GM12878 (cell line): ENCODE measurements at regions not wholly inside any gene's neighbourhood (a gene's known extent, or its start where the extent isn't known, plus 50 kb on each side); places are given as distances from the start of the nearest gene placed in this dataset.
A peak's percentile ranks its signal among the peaks of the same experiment; 100 is the strongest.

Experiments
- ATAC-seq: fragments of 200-7000 bp; cut with Tn5 transposase; 3 replicates; pipeline ENCODE4 v1.9.1; 2020; ENCODE audit warnings: mild to moderate bottlenecking, moderate library complexity
- BruUV-seq: library from RNA; stranded (reverse); fragments of 400-500 nt; replicated peaks from 2 replicates; lab custom pipeline; 2021; lab: Mats Ljungman, UMichigan
- CTCF ChIA-PET: fragments of 300-600 bp; sonication (Branson Sonifier 250); formaldehyde crosslinking; extraction: SDS; loops from one replicate; lab custom pipeline; 2021; ENCODE audit warnings: inconsistent platforms; lab: Yijun Ruan, JAX
- POLR2A ChIA-PET: fragments of 350-600 bp; formaldehyde crosslinking; extraction: SDS; loops from one replicate; lab custom pipeline; 2021; ENCODE audit warnings: inconsistent platforms; lab: Charles Lee
- RAD21 ChIA-PET: fragments of 300-600 bp; sonication (Branson Sonifier 250); formaldehyde crosslinking; loops from one replicate; lab custom pipeline; 2023; ENCODE audit warnings: antibody characterized with exemption; ENCODE audit not compliant: unreplicated experiment; lab: Charles Lee
- SMC1A ChIA-PET: fragments of 300-600 bp; sonication (Branson Sonifier 250); formaldehyde crosslinking; loops from one replicate; lab custom pipeline; 2023; ENCODE audit not compliant: unreplicated experiment, uncharacterized antibody; lab: Charles Lee
- DNase-seq: peaks from one replicate; pipeline ENCODE4 v3.0.0-alpha.2; 2011; ENCODE audit warnings: low read depth, low spot score
- FAIRE-seq: peaks from 3 replicates; lab custom pipeline; 2011; peaks lifted over from hg19 to GRCh38; lab: Jason Lieb, UNC
- H2AFZ ChIP-seq: 2 replicates; pipeline ENCODE4 v1.6.0; 2011; ENCODE audit warnings: low read depth, low read length, control low read depth; ENCODE audit not compliant: control insufficient read depth
- H3K27ac ChIP-seq: 2 replicates; pipeline ENCODE4 v1.5.1; 2011; ENCODE audit warnings: control low read depth; ENCODE audit not compliant: control insufficient read depth, insufficient read depth
- H3K27me3 ChIP-seq, 2 experiments: replicated peaks in 1 of 2; 2 replicates each; pipeline versions ENCODE4 v1.6.0 to v1.6.1; 2011; ENCODE audit warnings: low read length in 1 of 2; ENCODE audit not compliant: control insufficient read depth in 2 of 2, insufficient read depth in 2 of 2
- H3K36me3 ChIP-seq, 2 experiments: 2 replicates each; pipeline ENCODE4 v1.5.1; 2011; ENCODE audit warnings: low read length in 1 of 2; ENCODE audit not compliant: control insufficient read depth in 2 of 2, insufficient read depth in 2 of 2
- H3K4me1 ChIP-seq: 2 replicates; pipeline ENCODE4 v1.6.1; 2011; ENCODE audit warnings: mild to moderate bottlenecking, low read length, moderate library complexity, mixed read lengths; ENCODE audit not compliant: control insufficient read depth, insufficient read depth
- H3K4me2 ChIP-seq: 2 replicates; pipeline ENCODE4 v1.6.0; 2011; ENCODE audit warnings: control low read depth; ENCODE audit not compliant: control insufficient read depth, insufficient read depth
- H3K4me3 ChIP-seq: fragments of 200-600 bp; sonication (generic); 2 replicates; pipeline ENCODE4 v1.5.1; 2016
- H3K79me2 ChIP-seq: 2 replicates; pipeline ENCODE4 v1.6.0; 2011; ENCODE audit warnings: low read length; ENCODE audit not compliant: control insufficient read depth, insufficient read depth
- H3K9ac ChIP-seq: 2 replicates; pipeline ENCODE4 v1.8.0; 2011; ENCODE audit warnings: low read length, control low read depth, mixed read lengths; ENCODE audit not compliant: control insufficient read depth, insufficient read depth
- H3K9me3 ChIP-seq: replicated peaks from 3 replicates; pipeline ENCODE4 v1.5.1; 2011; ENCODE audit warnings: mild to moderate bottlenecking, low read length; ENCODE audit not compliant: control insufficient read depth, insufficient read depth
- H4K20me1 ChIP-seq: 2 replicates; pipeline ENCODE4 v1.6.0; 2011; ENCODE audit not compliant: control insufficient read depth, insufficient read depth
- ASH2L ChIP-seq: fragments of 300-600, 200-600 bp; sonication (generic); IDR thresholded peaks from 2 replicates; pipeline ENCODE4 v1.6.1; 2017; ENCODE audit warnings: low read depth, mild to moderate bottlenecking, borderline replicate concordance
- CBX5 ChIP-seq: sonication (generic); IDR thresholded peaks from 2 replicates; pipeline ENCODE4 v1.6.1; 2016; ENCODE audit warnings: low read depth, moderate library complexity, mild to moderate bottlenecking, inconsistent platforms
- EP300 ChIP-seq, 2 experiments: fragments of 150-350 bp in 1 of 2; IDR thresholded peaks; 2 replicates each; pipeline ENCODE4 v1.6.1; 2011 to 2012; ENCODE audit warnings: low read depth in 2 of 2, low read length in 2 of 2, borderline replicate concordance in 1 of 2, improper control_type of control experiment in 1 of 2, inconsistent platforms in 1 of 2; ENCODE audit not compliant: control insufficient read depth in 1 of 2
- IKZF2 ChIP-seq, 2 experiments: fragments of 450-650 bp; IDR thresholded peaks; 2 replicates each; pipeline ENCODE4 v1.6.1; 2017; ENCODE audit warnings: mild to moderate bottlenecking in 2 of 2, moderate library complexity in 2 of 2
- NFXL1 ChIP-seq: fragments of 450-650 bp; IDR thresholded peaks from 2 replicates; pipeline ENCODE4 v1.6.1; 2017; ENCODE audit warnings: antibody characterized with exemption, mild to moderate bottlenecking, borderline replicate concordance
- NFYB ChIP-seq: IDR thresholded peaks from 2 replicates; pipeline ENCODE4 v1.6.1; 2011; ENCODE audit warnings: low read depth, mild to moderate bottlenecking, low read length, improper control_type of control experiment, moderate library complexity; ENCODE audit not compliant: insufficient read depth
- RCOR1 ChIP-seq: conservative IDR thresholded peaks from 2 replicates; pipeline ENCODE4 v1.6.1; 2012; ENCODE audit warnings: low read depth, low read length, improper control_type of control experiment
- SIX5 ChIP-seq: IDR thresholded peaks from 2 replicates; pipeline ENCODE4 v1.6.1; 2011; ENCODE audit warnings: mild to moderate bottlenecking, low read depth, low read length, moderate library complexity; ENCODE audit not compliant: severe bottlenecking
- SPI1 ChIP-seq: IDR thresholded peaks from 2 replicates; pipeline ENCODE4 v1.6.1; 2011; ENCODE audit warnings: low read depth, mild to moderate bottlenecking, low read length, moderate library complexity, borderline replicate concordance; ENCODE audit not compliant: insufficient read depth
- SREBF1 ChIP-seq: IDR thresholded peaks from 2 replicates; pipeline ENCODE4 v1.6.1; 2012; ENCODE audit warnings: mild to moderate bottlenecking, low read length
- STAT3 ChIP-seq: IDR thresholded peaks from 2 replicates; pipeline ENCODE4 v1.6.1; 2011; ENCODE audit warnings: low read depth, low read length, improper control_type of control experiment
- TAF1 ChIP-seq: IDR thresholded peaks from 2 replicates; pipeline ENCODE4 v1.6.1; 2011; ENCODE audit warnings: mild to moderate bottlenecking, low read depth, low read length, borderline replicate concordance
- WRNIP1 ChIP-seq: IDR thresholded peaks from 2 replicates; pipeline ENCODE4 v1.6.1; 2011; ENCODE audit warnings: low read depth, low read length, improper control_type of control experiment, borderline replicate concordance
- ZBED1 ChIP-seq: IDR thresholded peaks from 2 replicates; pipeline ENCODE4 v1.6.1; 2016; ENCODE audit warnings: borderline replicate concordance
- ZNF274 ChIP-seq: IDR thresholded peaks from one replicate; pipeline ENCODE4 v1.8.0; 2011; ENCODE audit not compliant: insufficient read length, insufficient read depth
- WGBS: methylation state at CpG from one replicate; pipeline ENCODE4 v1.1.6; 2016; ENCODE audit warnings: low lambda C conversion rate; ENCODE audit not compliant: insufficient replicate concordance, insufficient coverage; ENCODE audit errors: missing lambda C conversion rate; 5-methylcytosine and 5-hydroxymethylcytosine counted together
- in situ Hi-C: fragments of 300-500 bp; cut with MboI; formaldehyde crosslinking; loops from 9 replicates; pipeline ENCODE4 v1.14.3; 2018; ENCODE audit warnings: mixed read lengths
- intact Hi-C: fragments of 100-400 bp; cut with micrococcal nuclease; formaldehyde crosslinking; loops from one replicate; pipeline ENCODE4 v1.14.2; 2022; ENCODE audit not compliant: unreplicated experiment
- TF ChIP-seq, protein P1 (sequence below): fragments of 450-650 bp; IDR thresholded peaks from 2 replicates; pipeline ENCODE4 v1.6.1; 2017; ENCODE audit warnings: low read depth, mild to moderate bottlenecking, moderate library complexity
- TF ChIP-seq, protein P2 (sequence below): IDR thresholded peaks from 2 replicates; pipeline ENCODE4 v1.6.1; 2012; ENCODE audit warnings: low read depth, low read length, improper control_type of control experiment
- TF ChIP-seq, protein P3 (sequence below): fragments of 450-650 bp; IDR thresholded peaks from 2 replicates; pipeline ENCODE4 v1.6.1; 2018; ENCODE audit warnings: mild to moderate bottlenecking, low read depth, moderate library complexity; ENCODE audit not compliant: partially characterized antibody

DNA sequence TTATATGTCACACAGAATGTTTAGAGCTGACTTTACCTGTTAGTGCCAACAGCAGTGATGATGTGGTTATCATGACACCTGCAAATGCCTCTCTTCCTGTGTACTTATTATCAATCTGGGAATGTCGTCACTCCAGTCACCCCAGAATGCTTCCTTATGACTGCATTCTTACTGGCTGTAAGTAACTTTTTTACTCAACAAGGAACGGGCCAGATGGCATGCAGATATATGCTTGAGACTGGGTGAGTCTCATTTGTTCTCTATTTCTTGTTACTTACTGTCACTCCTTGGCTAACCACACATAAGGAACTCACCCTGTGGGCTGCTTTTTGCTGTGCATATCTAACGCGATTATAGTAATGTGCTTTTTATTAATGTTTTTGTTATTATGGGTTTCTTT is 385.5 kb upstream of the MEF2C start (continued):
- TF ChIP-seq NFXL1 (no peak), ZBED1 (peak; percentile 64), CBX5 (0 out of 2 replicates have a peak, but pooled peaks have one; percentile 12), WRNIP1 (no peak), SREBF1 (no peak), SIX5 (no peak), EP300 (IDR thresholded peaks at IDR 0.05; ENCODE audit: borderline replicate concordance in 1 of 2, control insufficient read depth in 1 of 2, low read depth in 2 of 2, low read length in 2 of 2) (no peak), TAF1 (no peak), ASH2L (no peak)

DNA sequence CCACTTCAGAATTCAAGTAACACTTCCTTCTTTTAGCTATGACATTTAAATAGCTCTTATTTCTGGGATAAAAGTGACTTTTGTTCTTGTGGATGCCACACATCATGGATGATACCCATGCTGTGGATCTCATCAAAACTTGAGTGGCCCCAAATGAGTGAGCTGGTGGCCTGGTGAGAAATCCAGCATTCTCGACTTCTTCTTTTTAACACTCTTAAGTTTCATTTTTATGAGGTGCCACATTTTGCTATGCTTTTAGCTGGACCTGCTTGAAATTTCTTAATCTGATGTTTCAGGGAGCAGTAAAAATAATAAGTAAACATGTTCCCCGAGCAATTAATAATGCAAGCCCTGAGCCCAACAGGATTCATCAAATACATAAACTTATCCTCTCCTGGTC is 384.8 kb upstream of the MEF2C start:
- Histone ChIP-seq H3K27ac (peak overlapping the region; percentile 43; the same call in 1 of the 2 replicates), H3K36me3 (no peaks in the 10 kb centered on the region), H3K4me2 (peak overlapping the region; percentile 49), H3K9ac (peak overlapping the region; percentile 1), H4K20me1 (no peaks in the 10 kb centered on the region), H3K27me3 (no peaks in the 10 kb centered on the region), H3K4me1 (peaks cover 39% of the 10 kb centered on the region), H3K79me2 (no peaks in the 10 kb centered on the region; the same call in 1 of the 2 replicates), H3K9me3 (no peaks in the 10 kb centered on the region; the same call in 2 of the 3 replicates), H2AFZ (peak overlapping the region; percentile 25), H3K4me3 (no peak overlapping the region)
- POLR2A ChIA-PET, result interaction anchor here (0.5 to 1.5 kb wide), 3 partner anchors 27 to 46 kb away, joined by 3 to 5 read pairs (median 4); no protein-coding TSS in a partner anchor
- BruUV-seq, result no TSS peak
- RAD21 ChIA-PET, result interaction anchor here (0.6 to 2.6 kb wide), 25 partner anchors 13 to 577 kb away, joined by 3 to 20 read pairs (median 3); no protein-coding TSS in a partner anchor
- in situ Hi-C loops (no loop called here), intact Hi-C loops (no loop called here)
- SMC1A ChIA-PET, result interaction anchor here (0.7 to 4.2 kb wide), 34 partner anchors 8 to 538 kb away, joined by 3 to 36 read pairs (median 4); no protein-coding TSS in a partner anchor
- CTCF ChIA-PET, result interaction anchor here (0.8 to 1.7 kb wide), 10 partner anchors 8 to 540 kb away, joined by 3 to 10 read pairs (median 4); no protein-coding TSS in a partner anchor
- DNase-seq, result peak; percentile 49
- WGBS, result 2% methylated on average over 2 of the region's 2 CpGs
- no peak for FAIRE-seq
- ATAC-seq, result peak; percentile 42
- TF ChIP-seq RCOR1 (no peak), IKZF2 (IDR thresholded peaks at IDR 0.05) (peak in 1 of 2 experiments; percentile 5; a peak in 1 of 4 replicates), ZNF274 (no peak), NFYB (no peak), SPI1 (peak; percentile 64), STAT3 (no peak)
- TF ChIP-seq, protein P1, sequence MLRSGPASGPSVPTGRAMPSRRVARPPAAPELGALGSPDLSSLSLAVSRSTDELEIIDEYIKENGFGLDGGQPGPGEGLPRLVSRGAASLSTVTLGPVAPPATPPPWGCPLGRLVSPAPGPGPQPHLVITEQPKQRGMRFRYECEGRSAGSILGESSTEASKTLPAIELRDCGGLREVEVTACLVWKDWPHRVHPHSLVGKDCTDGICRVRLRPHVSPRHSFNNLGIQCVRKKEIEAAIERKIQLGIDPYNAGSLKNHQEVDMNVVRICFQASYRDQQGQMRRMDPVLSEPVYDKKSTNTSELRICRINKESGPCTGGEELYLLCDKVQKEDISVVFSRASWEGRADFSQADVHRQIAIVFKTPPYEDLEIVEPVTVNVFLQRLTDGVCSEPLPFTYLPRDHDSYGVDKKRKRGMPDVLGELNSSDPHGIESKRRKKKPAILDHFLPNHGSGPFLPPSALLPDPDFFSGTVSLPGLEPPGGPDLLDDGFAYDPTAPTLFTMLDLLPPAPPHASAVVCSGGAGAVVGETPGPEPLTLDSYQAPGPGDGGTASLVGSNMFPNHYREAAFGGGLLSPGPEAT, result no peak
- TF ChIP-seq, protein P2, sequence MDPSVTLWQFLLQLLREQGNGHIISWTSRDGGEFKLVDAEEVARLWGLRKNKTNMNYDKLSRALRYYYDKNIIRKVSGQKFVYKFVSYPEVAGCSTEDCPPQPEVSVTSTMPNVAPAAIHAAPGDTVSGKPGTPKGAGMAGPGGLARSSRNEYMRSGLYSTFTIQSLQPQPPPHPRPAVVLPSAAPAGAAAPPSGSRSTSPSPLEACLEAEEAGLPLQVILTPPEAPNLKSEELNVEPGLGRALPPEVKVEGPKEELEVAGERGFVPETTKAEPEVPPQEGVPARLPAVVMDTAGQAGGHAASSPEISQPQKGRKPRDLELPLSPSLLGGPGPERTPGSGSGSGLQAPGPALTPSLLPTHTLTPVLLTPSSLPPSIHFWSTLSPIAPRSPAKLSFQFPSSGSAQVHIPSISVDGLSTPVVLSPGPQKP, result no peak
- TF ChIP-seq, protein P3, sequence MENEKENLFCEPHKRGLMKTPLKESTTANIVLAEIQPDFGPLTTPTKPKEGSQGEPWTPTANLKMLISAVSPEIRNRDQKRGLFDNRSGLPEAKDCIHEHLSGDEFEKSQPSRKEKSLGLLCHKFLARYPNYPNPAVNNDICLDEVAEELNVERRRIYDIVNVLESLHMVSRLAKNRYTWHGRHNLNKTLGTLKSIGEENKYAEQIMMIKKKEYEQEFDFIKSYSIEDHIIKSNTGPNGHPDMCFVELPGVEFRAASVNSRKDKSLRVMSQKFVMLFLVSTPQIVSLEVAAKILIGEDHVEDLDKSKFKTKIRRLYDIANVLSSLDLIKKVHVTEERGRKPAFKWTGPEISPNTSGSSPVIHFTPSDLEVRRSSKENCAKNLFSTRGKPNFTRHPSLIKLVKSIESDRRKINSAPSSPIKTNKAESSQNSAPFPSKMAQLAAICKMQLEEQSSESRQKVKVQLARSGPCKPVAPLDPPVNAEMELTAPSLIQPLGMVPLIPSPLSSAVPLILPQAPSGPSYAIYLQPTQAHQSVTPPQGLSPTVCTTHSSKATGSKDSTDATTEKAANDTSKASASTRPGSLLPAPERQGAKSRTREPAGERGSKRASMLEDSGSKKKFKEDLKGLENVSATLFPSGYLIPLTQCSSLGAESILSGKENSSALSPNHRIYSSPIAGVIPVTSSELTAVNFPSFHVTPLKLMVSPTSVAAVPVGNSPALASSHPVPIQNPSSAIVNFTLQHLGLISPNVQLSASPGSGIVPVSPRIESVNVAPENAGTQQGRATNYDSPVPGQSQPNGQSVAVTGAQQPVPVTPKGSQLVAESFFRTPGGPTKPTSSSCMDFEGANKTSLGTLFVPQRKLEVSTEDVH, result no peak
